Adrenal gland (tissue), 9 donors: ENCODE measurements at regions not wholly inside any gene's neighbourhood (a gene's known extent, or its start where the extent isn't known, plus 50 kb on each side); places are given as distances from the start of the nearest gene placed in this dataset.

Source experiments
- DNase-seq, 7 donors: peaks; one replicate each; pipeline ENCODE4 v3.0.0-alpha.2; 2019 to 2020
- H3K27ac ChIP-seq, 5 donors: fragments of 200-600 bp; sonication (generic) in 4 of 5; 1 replicate in 3 of 5; 2 replicates in 2 of 5; pipeline versions ENCODE4 v1.5.1 to v1.8.0; 2016 to 2020; ENCODE audit warnings: mild to moderate bottlenecking in 1 of 5
- H3K27me3 ChIP-seq: fragments of 200-600 bp; 2 replicates; pipeline ENCODE4 v1.8.0; 2021
- H3K36me3 ChIP-seq, 2 donors: fragments of 200-600 bp; replicated peaks in 1 of 2; 1 replicate in 1 of 2; 2 replicates in 1 of 2; pipeline versions ENCODE4 v1.5.1 to v1.8.0; 2018 to 2022
- H3K4me1 ChIP-seq, 2 donors: fragments of 200-600 bp; replicated peaks in 1 of 2; 1 replicate in 1 of 2; 2 replicates in 1 of 2; pipeline versions ENCODE4 v1.5.1 to v1.8.0; 2018 to 2021
- H3K4me3 ChIP-seq, 4 donors: fragments of 200-600 bp; sonication (generic) in 3 of 4; one replicate each; pipeline ENCODE4 v1.5.1; 2016 to 2018
- H3K9me3 ChIP-seq, 3 donors: fragments of 200-600 bp; sonication (generic) in 1 of 3; replicated peaks in 1 of 3; 1 replicate in 2 of 3; 2 replicates in 1 of 3; pipeline versions ENCODE4 v1.5.1 to v1.8.0; 2016 to 2021
- POLR2A ChIP-seq, 2 donors: fragments of 450-650 bp; IDR thresholded peaks; one replicate each; pipeline ENCODE4 v1.6.1; 2017; ENCODE audit warnings: antibody characterized with exemption in 2 of 2, mild to moderate bottlenecking in 2 of 2, moderate library complexity in 1 of 2
- WGBS, 4 donors: extraction: QIAGEN DNeasy Blood & Tissue Kit in 2 of 4; methylation state at CpG; one replicate each; pipeline versions ENCODE4 v1.1.5 to v1.1.7; 2013 to 2017; 5-methylcytosine and 5-hydroxymethylcytosine counted together
- intact Hi-C, 2 donors: fragments of 100-400 bp; cut with DNase I; formaldehyde crosslinking; loops; one replicate each; pipeline versions ENCODE4 v1.14.1 to v1.15.0; 2022 to 2023
- TF ChIP-seq, protein P1 (sequence below), 6 experiments: fragments of 450-650 bp in 4 of 6; fragments of 200-600 bp in 2 of 6; sonication (generic) in 1 of 6; IDR thresholded peaks; 1 replicate in 5 of 6; 2 replicates in 1 of 6; pipeline versions ENCODE4 v1.5.1 to v1.8.0; 2016 to 2021; ENCODE audit warnings: antibody characterized with exemption in 6 of 6, mild to moderate bottlenecking in 2 of 6, moderate library complexity in 1 of 6
- donor health status: healthy with polysubstance abuse.
- donor health status: Bipolar disorder and iron deficiency.
- donor health status: DM: yes; HTN: yes; CAD: no.
- donor health status: DM: no; HTN: no; CAD: no.
- donor health status: DM: no; HTN: no; CAD: no.

- intact Hi-C loops: no loop called here
Observed at GRCh38 chr6:168730931-168731716, 290.1 kb downstream of the SMOC2 start.

DNA sequence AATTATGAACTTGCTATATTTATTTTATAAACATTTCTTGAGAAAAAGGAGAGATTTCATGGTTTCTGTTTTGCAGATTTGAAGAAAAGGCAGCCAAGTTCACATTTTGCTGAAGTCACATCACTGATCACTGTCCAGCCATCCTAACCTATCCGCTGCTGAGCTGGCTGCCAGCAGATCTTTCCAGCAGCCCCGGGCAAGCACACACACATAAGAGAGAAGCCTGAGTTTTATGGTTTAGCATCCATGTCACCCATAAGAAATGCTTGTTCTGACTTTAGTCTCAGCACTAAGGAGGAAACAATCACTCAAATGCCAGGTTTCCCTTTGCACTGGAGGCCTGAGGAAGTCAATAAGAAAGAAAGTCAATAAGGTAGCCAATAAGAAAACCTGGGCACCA lies 287.1 kb downstream of the SMOC2 start:
- intact Hi-C loops: no loop called here
- TF ChIP-seq POLR2A (IDR thresholded peaks at IDR 0.05): no peak
- TF ChIP-seq, protein P1, sequence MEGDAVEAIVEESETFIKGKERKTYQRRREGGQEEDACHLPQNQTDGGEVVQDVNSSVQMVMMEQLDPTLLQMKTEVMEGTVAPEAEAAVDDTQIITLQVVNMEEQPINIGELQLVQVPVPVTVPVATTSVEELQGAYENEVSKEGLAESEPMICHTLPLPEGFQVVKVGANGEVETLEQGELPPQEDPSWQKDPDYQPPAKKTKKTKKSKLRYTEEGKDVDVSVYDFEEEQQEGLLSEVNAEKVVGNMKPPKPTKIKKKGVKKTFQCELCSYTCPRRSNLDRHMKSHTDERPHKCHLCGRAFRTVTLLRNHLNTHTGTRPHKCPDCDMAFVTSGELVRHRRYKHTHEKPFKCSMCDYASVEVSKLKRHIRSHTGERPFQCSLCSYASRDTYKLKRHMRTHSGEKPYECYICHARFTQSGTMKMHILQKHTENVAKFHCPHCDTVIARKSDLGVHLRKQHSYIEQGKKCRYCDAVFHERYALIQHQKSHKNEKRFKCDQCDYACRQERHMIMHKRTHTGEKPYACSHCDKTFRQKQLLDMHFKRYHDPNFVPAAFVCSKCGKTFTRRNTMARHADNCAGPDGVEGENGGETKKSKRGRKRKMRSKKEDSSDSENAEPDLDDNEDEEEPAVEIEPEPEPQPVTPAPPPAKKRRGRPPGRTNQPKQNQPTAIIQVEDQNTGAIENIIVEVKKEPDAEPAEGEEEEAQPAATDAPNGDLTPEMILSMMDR (IDR thresholded peaks at IDR 0.05): no peak
- Histone ChIP-seq H3K4me1 (no peaks in the 10 kb centered on the region), H3K9me3 (no peaks in the 10 kb centered on the region), H3K27ac (no peak overlapping the region), H3K27me3 (no peaks in the 10 kb centered on the region), H3K36me3 (no peaks in the 10 kb centered on the region), H3K4me3 (no peak overlapping the region)
- WGBS, 4 donors: 55 to 86% (median 74%) methylated on average over 2 of the region's 2 CpGs
- no peak for DNase-seq

More at GRCh38 chr6:168730931-168731716, 290.1 kb downstream of the SMOC2 start:
- no peak overlapping the region for H3K4me3 ChIP-seq
- 76 to 85% (median 80%) methylated on average over 14 of the region's 14 CpGs for WGBS, 4 donors
- H3K9me3 ChIP-seq: no peaks in the 10 kb centered on the region
- TF ChIP-seq POLR2A (IDR thresholded peaks at IDR 0.05): no peak
- TF ChIP-seq, protein P1 (IDR thresholded peaks at IDR 0.05): no peak
- DNase-seq: no peak
- H3K4me1 ChIP-seq: no peaks in the 10 kb centered on the region
- H3K27me3 ChIP-seq: no peaks in the 10 kb centered on the region
- H3K36me3 ChIP-seq: no peaks in the 10 kb centered on the region
- H3K27ac ChIP-seq: no peak overlapping the region

DNA sequence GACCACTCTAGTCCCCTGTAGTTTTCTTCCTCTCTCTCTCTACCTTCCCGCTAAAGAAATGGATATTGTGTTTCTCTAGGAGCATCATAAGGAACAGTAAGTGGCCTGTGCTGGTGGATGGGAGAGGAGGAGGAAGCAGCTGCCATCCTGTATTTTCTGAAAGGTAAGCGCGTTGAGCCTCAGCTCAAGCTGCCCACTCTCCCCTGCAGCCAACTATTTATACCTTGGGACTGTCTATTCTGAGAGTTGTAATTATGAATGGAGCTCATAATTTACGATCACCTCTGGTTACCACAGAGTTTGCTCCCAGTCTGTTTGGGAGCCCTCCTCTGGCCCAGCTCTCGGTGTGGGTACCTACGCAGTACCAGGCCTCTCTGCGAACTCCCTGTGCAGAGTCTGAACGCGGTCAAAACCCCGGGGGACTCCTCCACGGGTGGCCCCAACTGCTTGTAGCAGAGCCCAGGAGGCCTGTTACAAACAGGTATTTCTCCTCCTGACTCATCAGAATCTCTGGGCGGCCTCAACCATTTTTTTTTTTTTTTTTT lies 285.4 kb downstream of the SMOC2 start:
- Histone ChIP-seq H3K4me3 (no peak overlapping the region), H3K9me3 (no peaks in the 10 kb centered on the region), H3K27me3 (no peaks in the 10 kb centered on the region), H3K36me3 (no peaks in the 10 kb centered on the region), H3K4me1 (no peaks in the 10 kb centered on the region), H3K27ac (no peak overlapping the region)
- whole genome bisulfite sequencing, 4 donors: 84 to 92% (median 87%) methylated on average over 10 to 12 of the region's 12 CpGs
- no peak for DNase-seq
- TF ChIP-seq, protein P1 (IDR thresholded peaks at IDR 0.05): no peak
- TF ChIP-seq POLR2A (IDR thresholded peaks at IDR 0.05): no peak
- intact Hi-C loops: no loop called here

DNA sequence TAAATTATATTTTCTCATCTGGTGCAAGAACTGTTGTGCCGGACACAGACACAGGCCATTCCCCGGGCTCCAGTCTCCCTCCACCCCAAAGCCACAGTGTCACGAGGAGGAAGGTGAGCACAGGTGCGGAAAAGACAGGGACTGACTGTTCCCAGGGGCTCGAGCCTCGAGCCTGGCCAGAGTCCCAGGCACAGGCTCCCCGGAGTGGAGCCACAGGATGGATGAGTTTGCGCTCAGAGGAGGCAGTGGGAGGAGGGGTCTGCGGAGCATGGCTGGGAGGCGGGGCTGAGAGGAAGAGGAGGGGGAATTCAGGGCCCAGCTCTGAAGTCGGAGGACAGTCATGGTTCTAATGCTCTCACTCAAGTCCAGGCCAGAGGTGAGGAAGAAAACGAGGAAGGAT lies 284.8 kb downstream of the SMOC2 start:
- DNase-seq: no peak
- H3K4me1 ChIP-seq: no peaks in the 10 kb centered on the region
- TF ChIP-seq, protein P1 (IDR thresholded peaks at IDR 0.05): no peak
- TF ChIP-seq POLR2A (IDR thresholded peaks at IDR 0.05): no peak
- intact Hi-C loops: no loop called here
- no peak overlapping the region for H3K4me3 ChIP-seq
- H3K27ac ChIP-seq: no peak overlapping the region
- WGBS, 4 donors: 64 to 71% (median 68%) methylated on average over 10 to 12 of the region's 12 CpGs
- H3K9me3 ChIP-seq: no peaks in the 10 kb centered on the region
- H3K36me3 ChIP-seq: no peaks in the 10 kb centered on the region
- H3K27me3 ChIP-seq: no peaks in the 10 kb centered on the region
